HEK293 (cell line): ENCODE measurements at regions not wholly inside any gene's neighbourhood (a gene's known extent, or its start where the extent isn't known, plus 50 kb on each side); places are given as distances from the start of the nearest gene placed in this dataset.

Experiments
- IKZF3 ChIP-seq: fragments of 450-650 bp; IDR thresholded peaks from 2 replicates; pipeline ENCODE4 v1.5.0; 2018; ENCODE audit warnings: missing biosample characterization, mild to moderate bottlenecking, missing genetic modification characterization, moderate library complexity
- REPIN1 ChIP-seq: fragments of 450-650 bp; formaldehyde crosslinking; IDR thresholded peaks from 2 replicates; pipeline ENCODE4 v1.5.1; 2017; ENCODE audit warnings: missing biosample characterization, missing genetic modification characterization, low read depth
- ZFP37 ChIP-seq: fragments of 450-650 bp; formaldehyde crosslinking; IDR thresholded peaks from 2 replicates; pipeline ENCODE4 v1.5.1; 2016; ENCODE audit warnings: missing biosample characterization, missing genetic modification characterization
- ZFP41 ChIP-seq: fragments of 450-650 bp; formaldehyde crosslinking; IDR thresholded peaks from 2 replicates; pipeline ENCODE4 v1.5.1; 2016; ENCODE audit warnings: missing biosample characterization, missing genetic modification characterization, borderline replicate concordance
- ZNF184 ChIP-seq: fragments of 450-650 bp; IDR thresholded peaks from 2 replicates; pipeline ENCODE4 v1.5.1; 2018; ENCODE audit warnings: missing biosample characterization, mild to moderate bottlenecking, missing genetic modification characterization
- ZNF274 ChIP-seq, 2 experiments: fragments of 200-500 bp in 1 of 2; fragments of 450-650 bp in 1 of 2; sonication (Bioruptor generic) in 1 of 2; formaldehyde crosslinking in 1 of 2; IDR thresholded peaks; 2 replicates each; pipeline versions ENCODE4 v1.5.1 to v1.6.1; 2014 to 2016; ENCODE audit warnings: borderline replicate concordance in 1 of 2, inconsistent platforms in 1 of 2, low read length in 1 of 2, missing biosample characterization in 1 of 2, missing genetic modification characterization in 1 of 2
- ZNF335 ChIP-seq: fragments of 450-650 bp; formaldehyde crosslinking; conservative IDR thresholded peaks from 2 replicates; pipeline ENCODE4 v1.5.1; 2016; ENCODE audit warnings: missing biosample characterization, missing genetic modification characterization
- ZNF341 ChIP-seq: fragments of 450-650 bp; formaldehyde crosslinking; IDR thresholded peaks from 2 replicates; pipeline ENCODE4; 2016; ENCODE audit warnings: low read depth, missing biosample characterization, missing genetic modification characterization
- ZNF366 ChIP-seq: fragments of 450-650 bp; formaldehyde crosslinking; conservative IDR thresholded peaks from 2 replicates; pipeline ENCODE4 v1.5.1; 2016; ENCODE audit warnings: missing biosample characterization, missing genetic modification characterization
- ZNF426 ChIP-seq: fragments of 450-650 bp; formaldehyde crosslinking; IDR thresholded peaks from 2 replicates; pipeline ENCODE4 v1.5.1; 2017; ENCODE audit warnings: missing biosample characterization, missing genetic modification characterization, mild to moderate bottlenecking, inconsistent platforms, moderate library complexity
- ZNF76 ChIP-seq: fragments of 450-650 bp; formaldehyde crosslinking; IDR thresholded peaks from 2 replicates; pipeline ENCODE4; 2016; ENCODE audit warnings: low read depth, missing biosample characterization, missing genetic modification characterization, borderline replicate concordance
- TF ChIP-seq, protein P1 (sequence below): fragments of 450-650 bp; formaldehyde crosslinking; conservative IDR thresholded peaks from 2 replicates; pipeline ENCODE4 v1.5.1; 2016; ENCODE audit warnings: low read depth, missing biosample characterization, missing genetic modification characterization
- TF ChIP-seq, protein P2 (sequence below): fragments of 450-650 bp; IDR thresholded peaks from 2 replicates; pipeline ENCODE4 v1.5.1; 2018; ENCODE audit warnings: missing biosample characterization, missing genetic modification characterization
- TF ChIP-seq, protein P3 (sequence below): sonication (generic); formaldehyde crosslinking; IDR thresholded peaks from 2 replicates; pipeline ENCODE4 v1.8.1; 2022; ENCODE audit warnings: mild to moderate bottlenecking, moderate library complexity, missing genetic modification reagents
- TF ChIP-seq, protein P4 (sequence below): fragments of 450-650 bp; formaldehyde crosslinking; IDR thresholded peaks from 2 replicates; pipeline ENCODE4 v1.5.1; 2016; ENCODE audit warnings: missing biosample characterization, missing genetic modification characterization
- TF ChIP-seq, protein P5 (sequence below): fragments of 450-650 bp; formaldehyde crosslinking; IDR thresholded peaks from 2 replicates; pipeline ENCODE4 v1.5.1; 2016; ENCODE audit warnings: missing biosample characterization, missing genetic modification characterization, low read depth
- TF ChIP-seq, protein P6 (sequence below): fragments of 450-650 bp; formaldehyde crosslinking; IDR thresholded peaks from 2 replicates; pipeline ENCODE4 v1.5.1; 2016; ENCODE audit warnings: missing biosample characterization, missing genetic modification characterization

DNA sequence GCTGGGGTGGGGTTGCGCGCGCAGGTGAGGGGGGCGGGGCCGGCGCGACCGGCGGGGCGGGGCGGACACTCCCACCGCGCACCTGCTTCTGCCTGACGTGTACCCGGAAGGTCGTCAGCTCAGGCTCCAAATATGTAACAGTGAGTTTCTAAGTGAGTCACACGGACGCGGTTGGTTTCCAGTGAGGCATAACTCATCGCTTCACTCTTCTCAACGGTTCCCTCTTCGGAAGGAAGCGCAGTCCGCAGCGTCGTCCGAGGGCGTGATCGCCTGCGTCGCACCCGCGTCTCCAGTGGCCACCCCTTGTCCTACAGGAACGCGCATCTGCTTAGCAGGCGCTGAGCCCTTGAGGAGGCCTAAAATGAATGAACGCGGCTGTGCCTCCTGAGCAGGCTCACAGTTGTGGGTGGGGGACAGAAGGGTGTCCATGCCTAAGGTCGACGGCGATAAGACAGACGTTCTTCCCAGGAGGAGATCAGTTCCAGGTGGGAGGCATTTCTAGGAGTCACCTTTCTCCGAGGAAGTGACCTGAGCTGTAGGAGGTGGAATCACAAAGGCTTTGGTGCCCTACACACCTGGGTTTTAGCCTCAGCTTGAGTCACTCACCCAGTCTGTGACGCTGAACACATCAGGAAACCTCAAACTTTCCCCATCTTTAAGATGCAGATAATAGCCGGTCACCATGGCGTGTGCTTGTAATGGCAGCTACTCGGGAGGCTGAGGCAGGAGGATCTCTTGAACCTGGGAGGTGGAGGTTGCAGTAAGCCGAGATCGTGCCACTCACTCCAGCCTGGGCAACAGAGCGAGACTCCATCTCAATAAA is 50.9 kb upstream of the EZR start (continued):
- TF ChIP-seq, protein P1, sequence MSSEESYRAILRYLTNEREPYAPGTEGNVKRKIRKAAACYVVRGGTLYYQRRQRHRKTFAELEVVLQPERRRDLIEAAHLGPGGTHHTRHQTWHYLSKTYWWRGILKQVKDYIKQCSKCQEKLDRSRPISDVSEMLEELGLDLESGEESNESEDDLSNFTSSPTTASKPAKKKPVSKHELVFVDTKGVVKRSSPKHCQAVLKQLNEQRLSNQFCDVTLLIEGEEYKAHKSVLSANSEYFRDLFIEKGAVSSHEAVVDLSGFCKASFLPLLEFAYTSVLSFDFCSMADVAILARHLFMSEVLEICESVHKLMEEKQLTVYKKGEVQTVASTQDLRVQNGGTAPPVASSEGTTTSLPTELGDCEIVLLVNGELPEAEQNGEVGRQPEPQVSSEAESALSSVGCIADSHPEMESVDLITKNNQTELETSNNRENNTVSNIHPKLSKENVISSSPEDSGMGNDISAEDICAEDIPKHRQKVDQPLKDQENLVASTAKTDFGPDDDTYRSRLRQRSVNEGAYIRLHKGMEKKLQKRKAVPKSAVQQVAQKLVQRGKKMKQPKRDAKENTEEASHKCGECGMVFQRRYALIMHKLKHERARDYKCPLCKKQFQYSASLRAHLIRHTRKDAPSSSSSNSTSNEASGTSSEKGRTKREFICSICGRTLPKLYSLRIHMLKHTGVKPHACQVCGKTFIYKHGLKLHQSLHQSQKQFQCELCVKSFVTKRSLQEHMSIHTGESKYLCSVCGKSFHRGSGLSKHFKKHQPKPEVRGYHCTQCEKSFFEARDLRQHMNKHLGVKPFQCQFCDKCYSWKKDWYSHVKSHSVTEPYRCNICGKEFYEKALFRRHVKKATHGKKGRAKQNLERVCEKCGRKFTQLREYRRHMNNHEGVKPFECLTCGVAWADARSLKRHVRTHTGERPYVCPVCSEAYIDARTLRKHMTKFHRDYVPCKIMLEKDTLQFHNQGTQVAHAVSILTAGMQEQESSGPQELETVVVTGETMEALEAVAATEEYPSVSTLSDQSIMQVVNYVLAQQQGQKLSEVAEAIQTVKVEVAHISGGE = no peak; the same call in 1 of the 2 replicates
- TF ChIP-seq, protein P2, sequence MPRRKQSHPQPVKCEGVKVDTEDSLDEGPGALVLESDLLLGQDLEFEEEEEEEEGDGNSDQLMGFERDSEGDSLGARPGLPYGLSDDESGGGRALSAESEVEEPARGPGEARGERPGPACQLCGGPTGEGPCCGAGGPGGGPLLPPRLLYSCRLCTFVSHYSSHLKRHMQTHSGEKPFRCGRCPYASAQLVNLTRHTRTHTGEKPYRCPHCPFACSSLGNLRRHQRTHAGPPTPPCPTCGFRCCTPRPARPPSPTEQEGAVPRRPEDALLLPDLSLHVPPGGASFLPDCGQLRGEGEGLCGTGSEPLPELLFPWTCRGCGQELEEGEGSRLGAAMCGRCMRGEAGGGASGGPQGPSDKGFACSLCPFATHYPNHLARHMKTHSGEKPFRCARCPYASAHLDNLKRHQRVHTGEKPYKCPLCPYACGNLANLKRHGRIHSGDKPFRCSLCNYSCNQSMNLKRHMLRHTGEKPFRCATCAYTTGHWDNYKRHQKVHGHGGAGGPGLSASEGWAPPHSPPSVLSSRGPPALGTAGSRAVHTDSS (tag by site-specific recombination) = no peak
- TF ChIP-seq REPIN1 (tag by site-specific recombination) = no peak
- TF ChIP-seq IKZF3 = no peak
- TF ChIP-seq, protein P3, sequence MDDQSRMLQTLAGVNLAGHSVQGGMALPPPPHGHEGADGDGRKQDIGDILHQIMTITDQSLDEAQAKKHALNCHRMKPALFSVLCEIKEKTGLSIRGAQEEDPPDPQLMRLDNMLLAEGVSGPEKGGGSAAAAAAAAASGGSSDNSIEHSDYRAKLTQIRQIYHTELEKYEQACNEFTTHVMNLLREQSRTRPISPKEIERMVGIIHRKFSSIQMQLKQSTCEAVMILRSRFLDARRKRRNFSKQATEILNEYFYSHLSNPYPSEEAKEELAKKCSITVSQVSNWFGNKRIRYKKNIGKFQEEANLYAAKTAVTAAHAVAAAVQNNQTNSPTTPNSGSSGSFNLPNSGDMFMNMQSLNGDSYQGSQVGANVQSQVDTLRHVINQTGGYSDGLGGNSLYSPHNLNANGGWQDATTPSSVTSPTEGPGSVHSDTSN (CRISPR knock-in tag) = 0 out of 2 replicates have a peak, but pooled peaks have one; percentile 73
- TF ChIP-seq ZNF335 = peak; percentile 74
- TF ChIP-seq ZNF366 (tag by site-specific recombination) = peak; percentile 39
- TF ChIP-seq ZFP41 (tag by site-specific recombination) = no peak
- no peak for TF ChIP-seq ZNF341 (tag by site-specific recombination)
- TF ChIP-seq ZNF274 (IDR thresholded peaks at IDR 0.05; ENCODE audit: low read length) = no peak
- no peak for TF ChIP-seq ZNF274 (tag by site-specific recombination; IDR thresholded peaks at IDR 0.05; ENCODE audit: borderline replicate concordance)
- peak; percentile 88 for TF ChIP-seq ZFP37 (tag by site-specific recombination)
- TF ChIP-seq, protein P4, sequence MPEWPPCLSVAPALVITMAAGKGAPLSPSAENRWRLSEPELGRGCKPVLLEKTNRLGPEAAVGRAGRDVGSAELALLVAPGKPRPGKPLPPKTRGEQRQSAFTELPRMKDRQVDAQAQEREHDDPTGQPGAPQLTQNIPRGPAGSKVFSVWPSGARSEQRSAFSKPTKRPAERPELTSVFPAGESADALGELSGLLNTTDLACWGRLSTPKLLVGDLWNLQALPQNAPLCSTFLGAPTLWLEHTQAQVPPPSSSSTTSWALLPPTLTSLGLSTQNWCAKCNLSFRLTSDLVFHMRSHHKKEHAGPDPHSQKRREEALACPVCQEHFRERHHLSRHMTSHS = no peak
- no peak for TF ChIP-seq ZNF76 (tag by site-specific recombination)
- no peak for TF ChIP-seq ZNF426 (tag by site-specific recombination)
- TF ChIP-seq, protein P5, sequence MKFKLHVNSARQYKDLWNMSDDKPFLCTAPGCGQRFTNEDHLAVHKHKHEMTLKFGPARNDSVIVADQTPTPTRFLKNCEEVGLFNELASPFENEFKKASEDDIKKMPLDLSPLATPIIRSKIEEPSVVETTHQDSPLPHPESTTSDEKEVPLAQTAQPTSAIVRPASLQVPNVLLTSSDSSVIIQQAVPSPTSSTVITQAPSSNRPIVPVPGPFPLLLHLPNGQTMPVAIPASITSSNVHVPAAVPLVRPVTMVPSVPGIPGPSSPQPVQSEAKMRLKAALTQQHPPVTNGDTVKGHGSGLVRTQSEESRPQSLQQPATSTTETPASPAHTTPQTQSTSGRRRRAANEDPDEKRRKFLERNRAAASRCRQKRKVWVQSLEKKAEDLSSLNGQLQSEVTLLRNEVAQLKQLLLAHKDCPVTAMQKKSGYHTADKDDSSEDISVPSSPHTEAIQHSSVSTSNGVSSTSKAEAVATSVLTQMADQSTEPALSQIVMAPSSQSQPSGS (tag by site-specific recombination) = peak; percentile 23; the same call in 1 of the 2 replicates
- TF ChIP-seq ZNF184 = no peak
- TF ChIP-seq, protein P6, sequence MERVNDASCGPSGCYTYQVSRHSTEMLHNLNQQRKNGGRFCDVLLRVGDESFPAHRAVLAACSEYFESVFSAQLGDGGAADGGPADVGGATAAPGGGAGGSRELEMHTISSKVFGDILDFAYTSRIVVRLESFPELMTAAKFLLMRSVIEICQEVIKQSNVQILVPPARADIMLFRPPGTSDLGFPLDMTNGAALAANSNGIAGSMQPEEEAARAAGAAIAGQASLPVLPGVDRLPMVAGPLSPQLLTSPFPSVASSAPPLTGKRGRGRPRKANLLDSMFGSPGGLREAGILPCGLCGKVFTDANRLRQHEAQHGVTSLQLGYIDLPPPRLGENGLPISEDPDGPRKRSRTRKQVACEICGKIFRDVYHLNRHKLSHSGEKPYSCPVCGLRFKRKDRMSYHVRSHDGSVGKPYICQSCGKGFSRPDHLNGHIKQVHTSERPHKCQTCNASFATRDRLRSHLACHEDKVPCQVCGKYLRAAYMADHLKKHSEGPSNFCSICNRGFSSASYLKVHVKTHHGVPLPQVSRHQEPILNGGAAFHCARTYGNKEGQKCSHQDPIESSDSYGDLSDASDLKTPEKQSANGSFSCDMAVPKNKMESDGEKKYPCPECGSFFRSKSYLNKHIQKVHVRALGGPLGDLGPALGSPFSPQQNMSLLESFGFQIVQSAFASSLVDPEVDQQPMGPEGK = no peak
